Coronary artery (tissue), 2 donors: ENCODE measurements at regions not wholly inside any gene's neighbourhood (a gene's known extent, or its start where the extent isn't known, plus 50 kb on each side); places are given as distances from the start of the nearest gene placed in this dataset.

Experiments
- DNase-seq: peaks from one replicate; pipeline ENCODE4 v3.0.0-alpha.2; 2017; ENCODE audit warnings: low spot score
- H3K27ac ChIP-seq, 2 donors: fragments of 200-600 bp; sonication (generic); one replicate each; pipeline ENCODE4 v1.5.1; 2016 to 2019
- H3K4me3 ChIP-seq: fragments of 200-600 bp; sonication (generic); 2 replicates; pipeline ENCODE4 v1.5.1; 2016; ENCODE audit warnings: mild to moderate bottlenecking, moderate library complexity
- CTCF ChIP-seq: fragments of 200-600 bp; sonication (generic); IDR thresholded peaks from one replicate; pipeline ENCODE4 v1.5.1; 2019; ENCODE audit warnings: antibody characterized with exemption

- DNase-seq: no peak
- TF ChIP-seq CTCF: no peak
- Histone ChIP-seq H3K4me3 (no peak overlapping the region), H3K27ac (no peak overlapping the region)
Measured at GRCh38 chr17:59511726-59512125, 53.7 kb upstream of the DHX40 start.

- H3K27ac ChIP-seq: no peak overlapping the region
- no peak for DNase-seq
- TF ChIP-seq CTCF: no peak
- H3K4me3 ChIP-seq: no peak overlapping the region
Measured at GRCh38 chr17:59512844-59513385, 52.5 kb upstream of the DHX40 start.

- DNase-seq: no peak
- Histone ChIP-seq H3K4me3 (no peak overlapping the region), H3K27ac (no peak overlapping the region)
- no peak for TF ChIP-seq CTCF
Measured at GRCh38 chr17:59513934-59514841, 51.2 kb upstream of the DHX40 start.
